A549 (cell line): ENCODE measurements at regions not wholly inside any gene's neighbourhood (a gene's known extent, or its start where the extent isn't known, plus 50 kb on each side); places are given as distances from the start of the nearest gene placed in this dataset.

Source experiments
- ATAC-seq, 2 experiments: fragments of 200-7000 bp in 1 of 2; fragments of >200 bp in 1 of 2; cut with Nextera tagmentation in 1 of 2; cut with Tn5 transposase in 1 of 2; 3 replicates each; pipeline versions ENCODE4 v1.8.0 to v1.9.1; 2018 to 2020; ENCODE audit warnings: mild to moderate bottlenecking in 1 of 2, moderate library complexity in 1 of 2
- CTCF ChIA-PET: fragments of 300-600 bp; sonication (Branson Sonifier 250); formaldehyde crosslinking; extraction: SDS; loops from one replicate; lab custom pipeline; 2021; ENCODE audit warnings: antibody characterized with exemption, inconsistent platforms; lab: Yijun Ruan, JAX
- POLR2A ChIA-PET: fragments of 350-600 bp; formaldehyde crosslinking; extraction: SDS; loops from one replicate; lab custom pipeline; 2021; ENCODE audit warnings: antibody characterized with exemption, inconsistent platforms; lab: Yijun Ruan, JAX
- DNase-seq, 2 experiments: peaks; one replicate each; pipeline versions ENCODE4 v3.0.0 to v3.0.0-alpha.2; 2011 to 2016; ENCODE audit warnings: low read depth in 1 of 2, low spot score in 1 of 2
- FAIRE-seq: peaks from 2 replicates; lab custom pipeline; 2011; peaks lifted over from hg19 to GRCh38; lab: Jason Lieb, UNC
- H3K27ac ChIP-seq, 2 experiments: fragments of >200 bp; sonication (Bioruptor Twin); formaldehyde crosslinking; 3 replicates each; pipeline ENCODE4 v1.5.1; 2016 to 2017
- H3K4me1 ChIP-seq: fragments of >200 bp; sonication (Bioruptor Twin); formaldehyde crosslinking; 3 replicates; pipeline ENCODE4 v1.6.1; 2016
- H3K4me2 ChIP-seq: fragments of >200 bp; sonication (Bioruptor Twin); formaldehyde crosslinking; 3 replicates; pipeline ENCODE4 v1.6.1; 2016
- H3K4me3 ChIP-seq: fragments of >200 bp; sonication (Bioruptor Twin); formaldehyde crosslinking; 3 replicates; pipeline ENCODE4 v1.5.1; 2016
- H3K9me3 ChIP-seq: fragments of >200 bp; sonication (Bioruptor Twin); formaldehyde crosslinking; 3 replicates; pipeline ENCODE4 v1.6.1; 2016
- CBX8 ChIP-seq: fragments of 200-600 bp; sonication (generic); IDR thresholded peaks from 2 replicates; pipeline ENCODE4 v1.6.1; 2016
- CEBPB ChIP-seq, 2 experiments: fragments of >200 bp in 1 of 2; sonication (Bioruptor Twin) in 1 of 2; formaldehyde crosslinking in 1 of 2; IDR thresholded peaks; 2 replicates each; pipeline ENCODE4 v1.6.1; 2012 to 2016
- EP300 ChIP-seq, 2 experiments: fragments of >200 bp; sonication (Bioruptor Twin); formaldehyde crosslinking; IDR thresholded peaks; 2 replicates in 1 of 2; 3 replicates in 1 of 2; pipeline ENCODE4 v1.6.1; 2016 to 2017
- FOSL2 ChIP-seq, 2 experiments: fragments of 450-650 bp in 1 of 2; fragments of >200 bp in 1 of 2; sonication (Bioruptor Twin) in 1 of 2; formaldehyde crosslinking; IDR thresholded peaks; 2 replicates each; pipeline versions ENCODE4 v1.5.0 to v1.6.1; 2016 to 2020; ENCODE audit warnings: mild to moderate bottlenecking in 1 of 2, moderate library complexity in 1 of 2
- GATA3 ChIP-seq: IDR thresholded peaks from 2 replicates; pipeline ENCODE4 v1.6.1; 2012; ENCODE audit warnings: borderline replicate concordance
- HEYL ChIP-seq: fragments of 250-450 bp; sonication (Bioruptor Pico); IDR thresholded peaks from 2 replicates; pipeline ENCODE4 v1.8.0; 2021; ENCODE audit warnings: mild to moderate bottlenecking, moderate library complexity
- HOXA7 ChIP-seq: fragments of 250-450 bp; sonication (Bioruptor Pico); IDR thresholded peaks from 2 replicates; pipeline ENCODE4 v1.5.0; 2020; ENCODE audit warnings: mild to moderate bottlenecking, moderate library complexity
- JUN ChIP-seq, 2 experiments: fragments of >200 bp; sonication (Bioruptor Twin); formaldehyde crosslinking; IDR thresholded peaks; 2 replicates in 1 of 2; 3 replicates in 1 of 2; pipeline ENCODE4 v1.6.1; 2016 to 2017
- JUNB ChIP-seq: fragments of >200 bp; sonication (Bioruptor Twin); formaldehyde crosslinking; IDR thresholded peaks from 2 replicates; pipeline ENCODE4 v1.6.1; 2016
- MAZ ChIP-seq: fragments of 150-350 bp; IDR thresholded peaks from 2 replicates; pipeline ENCODE4 v1.6.1; 2014; ENCODE audit warnings: antibody characterized with exemption, low read depth, low read length, borderline replicate concordance
- NPAS2 ChIP-seq: fragments of 250-450 bp; sonication (Bioruptor Pico); IDR thresholded peaks from 2 replicates; pipeline ENCODE4 v1.8.0; 2022; ENCODE audit warnings: mild to moderate bottlenecking, moderate library complexity, borderline replicate concordance
- RCOR1 ChIP-seq: fragments of 150-350 bp; IDR thresholded peaks from 2 replicates; pipeline ENCODE4 v1.6.1; 2014; ENCODE audit warnings: antibody characterized with exemption, low read length, low read depth
- RFX5 ChIP-seq: fragments of 450-650 bp; IDR thresholded peaks from 2 replicates; pipeline ENCODE4 v1.7.1; 2014; ENCODE audit warnings: antibody characterized with exemption, mild to moderate bottlenecking, moderate library complexity
- SMC3 ChIP-seq: fragments of >200 bp; sonication (Bioruptor Twin); formaldehyde crosslinking; IDR thresholded peaks from 3 replicates; pipeline ENCODE4 v1.6.1; 2018; ENCODE audit warnings: inconsistent platforms
- ZNF302 ChIP-seq: fragments of 250-450 bp; sonication (Bioruptor Pico); IDR thresholded peaks from 2 replicates; pipeline ENCODE4 v1.9.0; 2021; ENCODE audit warnings: inconsistent platforms, mild to moderate bottlenecking, moderate library complexity
- WGBS: methylation state at CpG from one replicate; pipeline ENCODE4 v1.1.6; 2017; ENCODE audit errors: missing lambda C conversion rate; 5-methylcytosine and 5-hydroxymethylcytosine counted together
- TF ChIP-seq, protein P1 (sequence below): fragments of 250-450 bp; sonication (Bioruptor Pico); IDR thresholded peaks from 2 replicates; pipeline ENCODE4 v1.5.0; 2020; ENCODE audit warnings: low read depth, mild to moderate bottlenecking, moderate library complexity
- TF ChIP-seq, protein P2 (sequence below): fragments of 250-450 bp; sonication (Bioruptor Pico); IDR thresholded peaks from 2 replicates; pipeline ENCODE4 v1.5.0; 2021; ENCODE audit warnings: mild to moderate bottlenecking, moderate library complexity, borderline replicate concordance
- TF ChIP-seq, protein P3 (sequence below): fragments of 450-650 bp; IDR thresholded peaks from 2 replicates; pipeline ENCODE4 v1.6.1; 2014; ENCODE audit warnings: antibody characterized with exemption
- TF ChIP-seq, protein P4 (sequence below): fragments of 150-350 bp; IDR thresholded peaks from 2 replicates; pipeline ENCODE4 v1.6.1; 2014; ENCODE audit warnings: low read depth, mild to moderate bottlenecking, low read length
- TF ChIP-seq, protein P5 (sequence below): fragments of >200 bp; sonication (Bioruptor Twin); formaldehyde crosslinking; IDR thresholded peaks from 3 replicates; pipeline ENCODE4 v1.6.1; 2016
- TF ChIP-seq, protein P6 (sequence below): IDR thresholded peaks from 2 replicates; pipeline ENCODE4 v1.6.1; 2012; ENCODE audit warnings: low read depth, borderline replicate concordance

DNA sequence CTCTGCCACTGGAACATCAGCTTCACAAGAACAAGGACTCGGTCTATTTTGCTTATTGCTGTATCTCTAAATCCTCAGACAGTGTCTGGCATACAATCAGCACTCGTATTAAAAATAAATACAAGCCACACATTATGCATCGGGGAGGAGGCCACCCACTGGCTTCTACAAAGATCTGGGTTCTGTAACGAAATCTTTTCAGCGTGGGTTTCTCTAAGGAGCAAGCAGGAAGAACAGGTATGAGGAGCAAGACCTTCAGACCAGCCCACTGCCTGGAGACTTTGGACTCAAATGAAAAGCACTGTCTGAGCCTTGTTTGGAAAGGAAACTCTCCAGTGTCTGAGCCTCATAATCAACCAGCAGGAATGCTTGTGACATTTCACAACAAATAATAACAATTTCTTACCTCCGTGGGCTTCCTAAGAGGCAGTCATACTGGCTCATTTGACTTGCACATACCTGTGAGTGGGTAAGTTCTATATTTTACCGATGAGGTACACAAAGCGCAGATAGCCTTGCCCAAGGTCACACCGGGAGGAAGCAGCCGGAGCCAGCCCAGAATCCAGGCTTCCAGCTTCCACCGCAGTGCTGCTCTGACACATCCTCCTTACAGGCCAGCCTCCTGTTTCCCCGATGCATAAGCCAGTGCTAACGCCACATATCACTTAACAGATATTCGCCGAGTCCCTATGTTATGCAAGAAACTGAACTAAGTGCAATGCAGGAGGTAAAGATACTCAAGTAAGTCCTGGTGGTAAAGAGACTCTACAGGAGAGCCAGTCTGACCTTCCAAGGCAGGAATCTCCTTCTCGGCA lies 118.6 kb upstream of the TNRC6C start (continued):
- TF ChIP-seq, protein P1, sequence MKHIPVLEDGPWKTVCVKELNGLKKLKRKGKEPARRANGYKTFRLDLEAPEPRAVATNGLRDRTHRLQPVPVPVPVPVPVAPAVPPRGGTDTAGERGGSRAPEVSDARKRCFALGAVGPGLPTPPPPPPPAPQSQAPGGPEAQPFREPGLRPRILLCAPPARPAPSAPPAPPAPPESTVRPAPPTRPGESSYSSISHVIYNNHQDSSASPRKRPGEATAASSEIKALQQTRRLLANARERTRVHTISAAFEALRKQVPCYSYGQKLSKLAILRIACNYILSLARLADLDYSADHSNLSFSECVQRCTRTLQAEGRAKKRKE (CRISPR knock-in tag), result no peak
- TF ChIP-seq MAZ (no peak), CEBPB (IDR thresholded peaks at IDR 0.05) (no peak), JUNB (no peak), FOSL2 (IDR thresholded peaks at IDR 0.05) (no peak), FOSL2 (CRISPR knock-in tag; IDR thresholded peaks at IDR 0.05) (no peak)
- TF ChIP-seq, protein P2, sequence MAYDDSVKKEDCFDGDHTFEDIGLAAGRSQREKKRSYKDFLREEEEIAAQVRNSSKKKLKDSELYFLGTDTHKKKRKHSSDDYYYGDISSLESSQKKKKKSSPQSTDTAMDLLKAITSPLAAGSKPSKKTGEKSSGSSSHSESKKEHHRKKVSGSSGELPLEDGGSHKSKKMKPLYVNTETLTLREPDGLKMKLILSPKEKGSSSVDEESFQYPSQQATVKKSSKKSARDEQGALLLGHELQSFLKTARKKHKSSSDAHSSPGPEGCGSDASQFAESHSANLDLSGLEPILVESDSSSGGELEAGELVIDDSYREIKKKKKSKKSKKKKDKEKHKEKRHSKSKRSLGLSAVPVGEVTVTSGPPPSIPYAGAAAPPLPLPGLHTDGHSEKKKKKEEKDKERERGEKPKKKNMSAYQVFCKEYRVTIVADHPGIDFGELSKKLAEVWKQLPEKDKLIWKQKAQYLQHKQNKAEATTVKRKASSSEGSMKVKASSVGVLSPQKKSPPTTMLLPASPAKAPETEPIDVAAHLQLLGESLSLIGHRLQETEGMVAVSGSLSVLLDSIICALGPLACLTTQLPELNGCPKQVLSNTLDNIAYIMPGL (CRISPR knock-in tag), result no peak

DNA sequence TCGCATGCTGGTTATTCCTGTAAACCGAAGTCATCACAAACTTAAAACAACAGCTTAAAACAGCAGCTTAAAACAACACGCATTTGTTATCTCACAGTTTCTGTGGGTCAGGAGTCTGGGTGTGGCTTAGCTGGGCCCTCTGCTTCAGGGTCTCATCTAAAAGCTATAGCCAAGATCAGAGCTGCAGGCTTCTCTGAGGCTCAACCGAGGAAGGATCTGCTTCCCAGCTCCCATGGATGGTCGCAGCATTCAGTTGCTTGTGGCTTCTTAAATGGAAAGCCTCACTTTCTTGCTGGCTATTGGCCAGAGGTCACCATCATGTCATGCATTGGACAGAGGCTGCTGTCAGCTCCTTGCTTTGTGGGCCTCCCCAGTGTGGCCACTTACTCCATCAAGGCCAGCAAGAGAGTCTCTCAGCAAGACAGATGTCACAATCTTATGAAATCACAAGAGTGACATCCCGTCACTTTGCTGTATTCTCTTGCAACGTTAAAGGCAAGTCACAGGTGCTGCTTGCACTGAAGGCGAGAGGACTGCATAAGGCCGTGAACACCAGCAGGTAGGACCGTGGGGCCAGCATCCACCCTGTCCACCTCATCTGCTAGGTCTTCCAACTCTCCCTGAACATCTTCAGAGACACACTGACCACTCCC lies 117.9 kb upstream of the TNRC6C start:
- Histone ChIP-seq H3K9me3 (no peaks in the 10 kb centered on the region), H3K27ac (no peak overlapping the region), H3K4me1 (peaks cover 23% of the 10 kb centered on the region), H3K4me2 (no peak overlapping the region), H3K4me3 (no peak overlapping the region)
- TF ChIP-seq, protein P3, sequence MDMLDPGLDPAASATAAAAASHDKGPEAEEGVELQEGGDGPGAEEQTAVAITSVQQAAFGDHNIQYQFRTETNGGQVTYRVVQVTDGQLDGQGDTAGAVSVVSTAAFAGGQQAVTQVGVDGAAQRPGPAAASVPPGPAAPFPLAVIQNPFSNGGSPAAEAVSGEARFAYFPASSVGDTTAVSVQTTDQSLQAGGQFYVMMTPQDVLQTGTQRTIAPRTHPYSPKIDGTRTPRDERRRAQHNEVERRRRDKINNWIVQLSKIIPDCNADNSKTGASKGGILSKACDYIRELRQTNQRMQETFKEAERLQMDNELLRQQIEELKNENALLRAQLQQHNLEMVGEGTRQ, result no peak
- ATAC-seq, result no peak
- ChIA-PET POLR2A (no interaction called here), CTCF (interaction anchor here (2.1 kb wide), 1 partner anchor 298 kb away, joined by 8 read pairs; no protein-coding TSS in a partner anchor)
- FAIRE-seq, result no peak
- 79% methylated on average over 10 of the region's 10 CpGs for WGBS
- no peak for DNase-seq

DNA sequence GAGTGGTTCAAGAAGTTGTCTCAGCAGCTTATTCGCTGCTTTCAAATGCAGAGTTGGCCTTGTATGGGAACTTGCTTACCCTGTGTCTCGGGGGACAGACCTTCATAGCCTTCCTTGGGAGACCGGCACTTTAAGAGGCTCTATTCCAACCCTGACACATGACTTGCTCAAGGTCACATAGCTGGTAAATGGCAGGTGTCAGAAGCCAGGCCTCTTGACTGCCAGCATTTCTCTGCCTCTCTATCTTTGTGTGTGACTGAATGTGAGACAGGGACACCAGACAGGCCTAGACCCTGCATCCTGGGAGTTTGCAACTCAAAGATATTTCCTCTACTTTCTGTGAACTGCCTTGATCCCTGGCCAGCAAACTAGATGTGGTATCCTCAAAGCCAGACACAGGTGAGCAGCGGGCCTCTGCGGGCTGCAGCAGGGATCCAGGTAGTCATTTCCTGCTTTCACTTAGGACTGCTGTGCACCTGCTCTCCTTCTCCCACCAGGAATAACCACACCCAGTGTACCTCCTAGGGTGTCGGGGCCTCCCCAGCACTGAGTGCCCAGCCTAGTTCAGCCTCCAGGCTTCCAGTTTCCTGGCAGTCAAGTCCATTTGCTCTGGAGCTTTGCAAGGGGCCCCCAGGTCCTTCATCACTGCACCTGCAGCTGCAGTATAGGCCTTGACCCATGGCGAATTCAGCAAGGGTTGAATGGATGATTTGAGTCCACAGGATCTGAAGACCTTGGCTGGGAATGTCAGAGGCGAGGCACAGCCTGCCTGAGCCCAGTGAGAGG lies 116.6 kb upstream of the TNRC6C start:
- POLR2A ChIA-PET, result no interaction called here
- H3K27ac ChIP-seq, result peak overlapping the region in 1 of 2 experiments; percentile 3; a peak in 1 of 6 replicates
- H3K4me1 ChIP-seq, result peaks cover 12% of the 10 kb centered on the region
- peak overlapping the region; percentile 21; the same call in 1 of the 3 replicates for H3K4me2 ChIP-seq
- FAIRE-seq (no peak), ATAC-seq (no peak), DNase-seq (no peak)
- no peaks in the 10 kb centered on the region for H3K9me3 ChIP-seq
- CTCF ChIA-PET, result interaction anchor here (0.6 to 2.1 kb wide), 3 partner anchors 11 to 299 kb away, joined by 3 to 8 read pairs (median 3); no protein-coding TSS in a partner anchor
- WGBS, result 78% methylated on average over 7 of the region's 8 CpGs
- TF ChIP-seq, protein P3, result no peak
- TF ChIP-seq HEYL (CRISPR knock-in tag) (no peak), JUN (IDR thresholded peaks at IDR 0.05) (no peak), RFX5 (no peak), CBX8 (no peak), HOXA7 (no peak), ZNF302 (no peak), JUNB (no peak), EP300 (IDR thresholded peaks at IDR 0.05) (no peak), NPAS2 (no peak), SMC3 (no peak), CEBPB (IDR thresholded peaks at IDR 0.05) (no peak), RCOR1 (no peak), GATA3 (no peak)
- TF ChIP-seq, protein P4, sequence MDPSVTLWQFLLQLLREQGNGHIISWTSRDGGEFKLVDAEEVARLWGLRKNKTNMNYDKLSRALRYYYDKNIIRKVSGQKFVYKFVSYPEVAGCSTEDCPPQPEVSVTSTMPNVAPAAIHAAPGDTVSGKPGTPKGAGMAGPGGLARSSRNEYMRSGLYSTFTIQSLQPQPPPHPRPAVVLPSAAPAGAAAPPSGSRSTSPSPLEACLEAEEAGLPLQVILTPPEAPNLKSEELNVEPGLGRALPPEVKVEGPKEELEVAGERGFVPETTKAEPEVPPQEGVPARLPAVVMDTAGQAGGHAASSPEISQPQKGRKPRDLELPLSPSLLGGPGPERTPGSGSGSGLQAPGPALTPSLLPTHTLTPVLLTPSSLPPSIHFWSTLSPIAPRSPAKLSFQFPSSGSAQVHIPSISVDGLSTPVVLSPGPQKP, result no peak
- TF ChIP-seq, protein P5, sequence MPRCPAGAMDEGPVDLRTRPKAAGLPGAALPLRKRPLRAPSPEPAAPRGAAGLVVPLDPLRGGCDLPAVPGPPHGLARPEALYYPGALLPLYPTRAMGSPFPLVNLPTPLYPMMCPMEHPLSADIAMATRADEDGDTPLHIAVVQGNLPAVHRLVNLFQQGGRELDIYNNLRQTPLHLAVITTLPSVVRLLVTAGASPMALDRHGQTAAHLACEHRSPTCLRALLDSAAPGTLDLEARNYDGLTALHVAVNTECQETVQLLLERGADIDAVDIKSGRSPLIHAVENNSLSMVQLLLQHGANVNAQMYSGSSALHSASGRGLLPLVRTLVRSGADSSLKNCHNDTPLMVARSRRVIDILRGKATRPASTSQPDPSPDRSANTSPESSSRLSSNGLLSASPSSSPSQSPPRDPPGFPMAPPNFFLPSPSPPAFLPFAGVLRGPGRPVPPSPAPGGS, result no peak
- TF ChIP-seq, protein P6, sequence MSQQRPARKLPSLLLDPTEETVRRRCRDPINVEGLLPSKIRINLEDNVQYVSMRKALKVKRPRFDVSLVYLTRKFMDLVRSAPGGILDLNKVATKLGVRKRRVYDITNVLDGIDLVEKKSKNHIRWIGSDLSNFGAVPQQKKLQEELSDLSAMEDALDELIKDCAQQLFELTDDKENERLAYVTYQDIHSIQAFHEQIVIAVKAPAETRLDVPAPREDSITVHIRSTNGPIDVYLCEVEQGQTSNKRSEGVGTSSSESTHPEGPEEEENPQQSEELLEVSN, result no peak
- TF ChIP-seq, all 56 proteins: peak for 0
- no peak overlapping the region for H3K4me3 ChIP-seq
